ENCODE measurements at regions not wholly inside any gene's neighbourhood (a gene's known extent, or its start where the extent isn't known, plus 50 kb on each side); places are given as distances from the start of the nearest gene placed in this dataset.
A peak's percentile ranks its signal among the peaks of the same experiment; 100 is the strongest.

DNA sequence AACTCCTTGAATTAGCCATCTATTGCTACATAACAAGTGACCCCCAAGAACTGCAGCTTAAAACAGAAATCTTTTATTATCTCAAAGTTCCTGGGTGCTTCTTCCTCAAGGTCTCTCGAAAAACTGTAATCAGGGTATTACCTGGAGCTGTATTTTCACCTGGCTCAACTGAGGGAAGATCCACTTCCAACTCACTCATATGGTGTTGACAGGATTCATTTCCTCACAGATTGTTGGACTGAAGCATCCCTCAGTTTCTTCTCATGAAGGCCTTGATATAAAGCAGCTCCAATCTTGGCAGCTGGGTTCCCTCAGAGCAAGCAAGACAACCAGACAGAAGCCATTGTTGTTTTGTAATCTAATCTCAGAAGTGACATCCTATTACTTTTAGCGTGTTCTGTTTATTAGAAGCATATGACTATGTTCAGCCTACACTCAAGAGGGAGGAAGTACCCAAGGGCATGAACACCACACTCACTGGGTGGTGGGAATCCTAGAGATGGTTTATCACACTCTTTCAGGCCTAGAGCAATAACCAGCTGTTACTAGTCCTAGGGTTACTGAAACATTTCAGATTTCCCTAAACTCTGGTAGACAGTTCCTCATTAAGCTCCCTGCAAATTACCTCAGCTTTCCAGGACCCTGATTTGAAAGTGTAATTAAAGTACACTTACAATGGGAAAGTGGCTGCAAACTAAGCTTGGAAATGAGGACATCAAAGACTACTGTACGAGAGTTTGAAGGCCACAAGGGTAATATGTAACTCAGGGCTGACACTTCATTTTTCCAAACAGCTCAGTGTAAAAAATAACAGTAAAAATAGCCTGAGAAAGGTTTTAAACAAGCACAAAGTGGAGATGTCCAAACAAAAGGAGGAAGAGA is 222.2 kb downstream of the SEC23A start (continued):
- TF ChIP-seq, protein P1, sequence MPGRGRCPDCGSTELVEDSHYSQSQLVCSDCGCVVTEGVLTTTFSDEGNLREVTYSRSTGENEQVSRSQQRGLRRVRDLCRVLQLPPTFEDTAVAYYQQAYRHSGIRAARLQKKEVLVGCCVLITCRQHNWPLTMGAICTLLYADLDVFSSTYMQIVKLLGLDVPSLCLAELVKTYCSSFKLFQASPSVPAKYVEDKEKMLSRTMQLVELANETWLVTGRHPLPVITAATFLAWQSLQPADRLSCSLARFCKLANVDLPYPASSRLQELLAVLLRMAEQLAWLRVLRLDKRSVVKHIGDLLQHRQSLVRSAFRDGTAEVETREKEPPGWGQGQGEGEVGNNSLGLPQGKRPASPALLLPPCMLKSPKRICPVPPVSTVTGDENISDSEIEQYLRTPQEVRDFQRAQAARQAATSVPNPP (CRISPR knock-in tag; IDR thresholded peaks at IDR 0.05) = 0 out of 2 replicates have a peak, but pooled peaks have one; percentile 23
- no peak for TF ChIP-seq PBX2 (CRISPR knock-in tag; IDR thresholded peaks at IDR 0.05)
- TF ChIP-seq NAIF1 (CRISPR knock-in tag; IDR thresholded peaks at IDR 0.05; ENCODE audit: borderline replicate concordance) = no peak
- TF ChIP-seq ZNF12 (CRISPR knock-in tag; IDR thresholded peaks at IDR 0.05) = no peak
- no peak for TF ChIP-seq MTF2 (CRISPR knock-in tag; IDR thresholded peaks at IDR 0.05; ENCODE audit: borderline replicate concordance)
- TF ChIP-seq REL (CRISPR knock-in tag; conservative IDR thresholded peaks at IDR 0.05) = no peak
- TF ChIP-seq SP1 (IDR thresholded peaks at IDR 0.05) = no peak
- no peak for TF ChIP-seq SP1 (CRISPR knock-in tag; IDR thresholded peaks at IDR 0.05)
- TF ChIP-seq, protein P2, sequence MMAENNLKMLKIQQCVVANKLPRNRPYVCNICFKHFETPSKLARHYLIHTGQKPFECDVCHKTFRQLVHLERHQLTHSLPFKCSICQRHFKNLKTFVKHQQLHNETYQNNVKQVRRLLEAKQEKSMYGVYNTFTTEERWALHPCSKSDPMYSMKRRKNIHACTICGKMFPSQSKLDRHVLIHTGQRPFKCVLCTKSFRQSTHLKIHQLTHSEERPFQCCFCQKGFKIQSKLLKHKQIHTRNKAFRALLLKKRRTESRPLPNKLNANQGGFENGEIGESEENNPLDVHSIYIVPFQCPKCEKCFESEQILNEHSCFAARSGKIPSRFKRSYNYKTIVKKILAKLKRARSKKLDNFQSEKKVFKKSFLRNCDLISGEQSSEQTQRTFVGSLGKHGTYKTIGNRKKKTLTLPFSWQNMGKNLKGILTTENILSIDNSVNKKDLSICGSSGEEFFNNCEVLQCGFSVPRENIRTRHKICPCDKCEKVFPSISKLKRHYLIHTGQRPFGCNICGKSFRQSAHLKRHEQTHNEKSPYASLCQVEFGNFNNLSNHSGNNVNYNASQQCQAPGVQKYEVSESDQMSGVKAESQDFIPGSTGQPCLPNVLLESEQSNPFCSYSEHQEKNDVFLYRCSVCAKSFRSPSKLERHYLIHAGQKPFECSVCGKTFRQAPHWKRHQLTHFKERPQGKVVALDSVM (CRISPR knock-in tag; IDR thresholded peaks at IDR 0.05) = no peak
- no peak for TF ChIP-seq ZNF282 (IDR thresholded peaks at IDR 0.05; ENCODE audit: partially characterized antibody)
- TF ChIP-seq ZC3H13 (CRISPR knock-in tag; IDR thresholded peaks at IDR 0.05) = no peak
- TF ChIP-seq ZNF83 (CRISPR knock-in tag; IDR thresholded peaks at IDR 0.05; ENCODE audit: borderline replicate concordance) = no peak
- TF ChIP-seq, protein P3, sequence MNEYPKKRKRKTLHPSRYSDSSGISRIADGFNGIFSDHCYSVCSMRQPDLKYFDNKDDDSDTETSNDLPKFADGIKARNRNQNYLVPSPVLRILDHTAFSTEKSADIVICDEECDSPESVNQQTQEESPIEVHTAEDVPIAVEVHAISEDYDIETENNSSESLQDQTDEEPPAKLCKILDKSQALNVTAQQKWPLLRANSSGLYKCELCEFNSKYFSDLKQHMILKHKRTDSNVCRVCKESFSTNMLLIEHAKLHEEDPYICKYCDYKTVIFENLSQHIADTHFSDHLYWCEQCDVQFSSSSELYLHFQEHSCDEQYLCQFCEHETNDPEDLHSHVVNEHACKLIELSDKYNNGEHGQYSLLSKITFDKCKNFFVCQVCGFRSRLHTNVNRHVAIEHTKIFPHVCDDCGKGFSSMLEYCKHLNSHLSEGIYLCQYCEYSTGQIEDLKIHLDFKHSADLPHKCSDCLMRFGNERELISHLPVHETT (CRISPR knock-in tag; conservative IDR thresholded peaks at IDR 0.05) = no peak
- no peak for TF ChIP-seq ZNF790 (CRISPR knock-in tag; IDR thresholded peaks at IDR 0.05; ENCODE audit: borderline replicate concordance)
- no peak for TF ChIP-seq ZNF615 (CRISPR knock-in tag; IDR thresholded peaks at IDR 0.05; ENCODE audit: borderline replicate concordance)
- 0 out of 2 replicates have a peak, but pooled peaks have one; percentile 43 for TF ChIP-seq ERF (CRISPR knock-in tag; IDR thresholded peaks at IDR 0.05)
- no peak for TF ChIP-seq KDM2A (CRISPR knock-in tag; IDR thresholded peaks at IDR 0.05; ENCODE audit: borderline replicate concordance, low read depth)
- peak; percentile 39; the same call in 1 of the 2 replicates for TF ChIP-seq UBTF (CRISPR knock-in tag; IDR thresholded peaks at IDR 0.05)

Data from HepG2 (cell line).